ENCODE measurements at regions not wholly inside any gene's neighbourhood (a gene's known extent, or its start where the extent isn't known, plus 50 kb on each side); places are given as distances from the start of the nearest gene placed in this dataset.

DNA sequence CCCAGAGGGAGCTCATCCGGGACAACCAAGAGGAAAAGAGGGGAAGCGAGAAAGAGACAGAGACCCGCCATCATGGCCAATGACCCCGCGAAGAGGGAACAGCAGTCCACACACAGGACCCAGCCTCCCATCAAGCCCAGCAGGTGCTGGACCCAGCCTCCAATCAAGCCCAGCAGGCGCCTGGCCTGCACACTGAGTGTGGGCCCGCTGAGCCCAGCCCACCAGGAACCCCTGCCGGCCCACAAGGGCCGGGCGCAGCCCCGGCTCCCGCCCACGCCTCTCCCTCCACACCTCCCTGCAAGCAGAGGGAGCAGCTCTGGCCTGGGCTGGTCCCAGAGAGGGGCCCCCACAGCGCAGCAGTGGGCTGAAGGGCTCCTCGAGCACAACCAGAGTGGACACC, 391.1 kb downstream of the IDS start:
- BruUV-seq (replicated peaks): no TSS peak
- H3K4me1 Mint-ChIP-seq (ENCODE audit: low read depth, unreplicated experiment): no peaks in the 10 kb centered on the region
- peaks cover 17% of the 10 kb centered on the region for H3K9me3 Mint-ChIP-seq (ENCODE audit: unreplicated experiment)
- TF ChIP-seq, protein P1, sequence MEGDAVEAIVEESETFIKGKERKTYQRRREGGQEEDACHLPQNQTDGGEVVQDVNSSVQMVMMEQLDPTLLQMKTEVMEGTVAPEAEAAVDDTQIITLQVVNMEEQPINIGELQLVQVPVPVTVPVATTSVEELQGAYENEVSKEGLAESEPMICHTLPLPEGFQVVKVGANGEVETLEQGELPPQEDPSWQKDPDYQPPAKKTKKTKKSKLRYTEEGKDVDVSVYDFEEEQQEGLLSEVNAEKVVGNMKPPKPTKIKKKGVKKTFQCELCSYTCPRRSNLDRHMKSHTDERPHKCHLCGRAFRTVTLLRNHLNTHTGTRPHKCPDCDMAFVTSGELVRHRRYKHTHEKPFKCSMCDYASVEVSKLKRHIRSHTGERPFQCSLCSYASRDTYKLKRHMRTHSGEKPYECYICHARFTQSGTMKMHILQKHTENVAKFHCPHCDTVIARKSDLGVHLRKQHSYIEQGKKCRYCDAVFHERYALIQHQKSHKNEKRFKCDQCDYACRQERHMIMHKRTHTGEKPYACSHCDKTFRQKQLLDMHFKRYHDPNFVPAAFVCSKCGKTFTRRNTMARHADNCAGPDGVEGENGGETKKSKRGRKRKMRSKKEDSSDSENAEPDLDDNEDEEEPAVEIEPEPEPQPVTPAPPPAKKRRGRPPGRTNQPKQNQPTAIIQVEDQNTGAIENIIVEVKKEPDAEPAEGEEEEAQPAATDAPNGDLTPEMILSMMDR (IDR thresholded peaks at IDR 0.05; ENCODE audit: insufficient read depth in 1 of 2, low read depth in 1 of 2, low read length in 1 of 2, severe bottlenecking in 1 of 2, unreplicated experiment in 1 of 2): no peak
- Histone ChIP-seq H3K4me1 (no peaks in the 10 kb centered on the region), H3K27me3 (replicated peaks; ENCODE audit: control insufficient read depth, insufficient read depth, low read length) (no peaks in the 10 kb centered on the region), H3K9me3 (no peaks in the 10 kb centered on the region), H3K4me3 (ENCODE audit: low read depth, low read length) (no peak overlapping the region), H3K36me3 (ENCODE audit: control insufficient read depth, insufficient read depth, low read length) (no peaks in the 10 kb centered on the region)
- ChIA-PET POLR2A (no interaction called here), CTCF (no interaction called here)
- no peaks in the 10 kb centered on the region for H3K36me3 Mint-ChIP-seq (ENCODE audit: insufficient read depth, unreplicated experiment)
- no peak for DNase-seq
- H3K27me3 Mint-ChIP-seq (ENCODE audit: insufficient read depth, unreplicated experiment): no peaks in the 10 kb centered on the region
- H3K4me3 Mint-ChIP-seq (ENCODE audit: unreplicated experiment): no peak overlapping the region
- H3K27ac Mint-ChIP-seq (ENCODE audit: unreplicated experiment): no peak overlapping the region
- intact Hi-C loops (cut with micrococcal nuclease; ENCODE audit: unreplicated experiment): no loop called here

DNA sequence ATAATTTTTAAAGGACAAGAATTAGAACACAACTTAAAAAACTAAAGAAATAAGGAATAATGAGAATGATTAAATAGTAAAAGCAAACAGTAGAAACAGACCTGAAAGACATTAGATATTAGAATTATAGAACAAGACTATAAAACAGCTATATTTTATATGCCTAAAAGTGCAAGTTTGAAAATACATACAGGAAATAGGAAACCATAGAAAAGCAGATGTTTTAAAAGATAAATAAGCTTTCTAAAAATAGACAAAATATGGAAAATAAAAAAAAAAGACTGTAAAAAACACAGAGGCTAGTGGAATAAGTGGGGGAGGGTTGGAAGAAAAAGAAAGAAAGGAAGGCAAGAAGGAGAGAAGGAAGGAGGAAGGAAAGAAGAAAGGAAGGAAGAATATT, 407.3 kb downstream of the IDS start:
- no TSS peak for BruUV-seq (replicated peaks)
- Histone ChIP-seq H3K9me3 (no peaks in the 10 kb centered on the region), H3K4me3 (ENCODE audit: low read depth, low read length) (no peak overlapping the region), H3K36me3 (ENCODE audit: control insufficient read depth, insufficient read depth, low read length) (no peaks in the 10 kb centered on the region), H3K27me3 (replicated peaks; ENCODE audit: control insufficient read depth, insufficient read depth, low read length) (no peaks in the 10 kb centered on the region), H3K4me1 (no peaks in the 10 kb centered on the region)
- no peak for DNase-seq
- Mint-ChIP-seq H3K27ac (ENCODE audit: unreplicated experiment) (no peak overlapping the region), H3K9me3 (ENCODE audit: unreplicated experiment) (no peaks in the 10 kb centered on the region), H3K4me3 (ENCODE audit: unreplicated experiment) (no peak overlapping the region), H3K36me3 (ENCODE audit: insufficient read depth, unreplicated experiment) (no peaks in the 10 kb centered on the region), H3K27me3 (ENCODE audit: insufficient read depth, unreplicated experiment) (no peaks in the 10 kb centered on the region), H3K4me1 (ENCODE audit: low read depth, unreplicated experiment) (no peaks in the 10 kb centered on the region)
- TF ChIP-seq, protein P1 (IDR thresholded peaks at IDR 0.05; ENCODE audit: insufficient read depth in 1 of 2, low read depth in 1 of 2, low read length in 1 of 2, severe bottlenecking in 1 of 2, unreplicated experiment in 1 of 2): no peak
- intact Hi-C loops (cut with micrococcal nuclease; ENCODE audit: unreplicated experiment): no loop called here
- POLR2A ChIA-PET: no interaction called here
- CTCF ChIA-PET: no interaction called here

DNA sequence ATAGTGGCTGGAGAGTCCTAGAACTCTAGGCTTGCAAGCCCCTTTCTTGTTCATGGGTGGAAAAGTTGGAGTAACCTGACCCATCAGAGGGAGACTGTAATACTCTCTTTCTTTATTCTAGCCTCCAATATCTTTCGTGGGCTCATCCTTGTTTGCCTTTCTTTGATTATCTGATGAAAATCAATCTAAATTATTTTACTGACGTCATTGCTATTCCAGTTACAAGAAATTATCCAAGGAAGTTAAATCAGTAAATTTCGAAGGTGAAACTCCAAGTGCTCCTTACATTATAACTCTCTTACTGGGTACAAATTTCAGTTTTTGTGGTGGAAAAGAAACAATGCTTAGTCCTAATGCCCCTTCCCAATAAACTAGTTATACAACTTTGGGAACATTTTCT, 412.9 kb downstream of the IDS start:
- no peak for DNase-seq
- TF ChIP-seq, protein P1 (IDR thresholded peaks at IDR 0.05; ENCODE audit: insufficient read depth in 1 of 2, low read depth in 1 of 2, low read length in 1 of 2, severe bottlenecking in 1 of 2, unreplicated experiment in 1 of 2): no peak
- POLR2A ChIA-PET: no interaction called here
- no peaks in the 10 kb centered on the region for H3K27me3 Mint-ChIP-seq (ENCODE audit: insufficient read depth, unreplicated experiment)
- Histone ChIP-seq H3K4me1 (no peaks in the 10 kb centered on the region), H3K9me3 (no peaks in the 10 kb centered on the region), H3K36me3 (ENCODE audit: control insufficient read depth, insufficient read depth, low read length) (no peaks in the 10 kb centered on the region), H3K27me3 (replicated peaks; ENCODE audit: control insufficient read depth, insufficient read depth, low read length) (no peaks in the 10 kb centered on the region), H3K4me3 (ENCODE audit: low read depth, low read length) (no peak overlapping the region)
- no peak overlapping the region for H3K27ac Mint-ChIP-seq (ENCODE audit: unreplicated experiment)
- CTCF ChIA-PET: no interaction called here
- H3K9me3 Mint-ChIP-seq (ENCODE audit: unreplicated experiment): no peaks in the 10 kb centered on the region
- H3K36me3 Mint-ChIP-seq (ENCODE audit: insufficient read depth, unreplicated experiment): no peaks in the 10 kb centered on the region
- H3K4me1 Mint-ChIP-seq (ENCODE audit: low read depth, unreplicated experiment): no peaks in the 10 kb centered on the region
- intact Hi-C loops (cut with micrococcal nuclease; ENCODE audit: unreplicated experiment): no loop called here
- BruUV-seq (replicated peaks): no TSS peak
- H3K4me3 Mint-ChIP-seq (ENCODE audit: unreplicated experiment): no peak overlapping the region
